Esophagus muscularis mucosa (tissue), 4 donors: ENCODE measurements at regions not wholly inside any gene's neighbourhood (a gene's known extent, or its start where the extent isn't known, plus 50 kb on each side); places are given as distances from the start of the nearest gene placed in this dataset.

ENCODE experiments used
- EP300 ChIP-seq: sonication (generic); formaldehyde crosslinking; IDR thresholded peaks from one replicate; pipeline ENCODE4 v1.6.1; 2017; ENCODE audit warnings: antibody characterized with exemption
- POLR2A ChIP-seq: fragments of 450-650 bp; IDR thresholded peaks from one replicate; pipeline ENCODE4 v1.6.1; 2017; ENCODE audit warnings: antibody characterized with exemption, moderate library complexity, mild to moderate bottlenecking, low read depth
- POLR2AphosphoS5 ChIP-seq, 2 donors: sonication (generic); formaldehyde crosslinking; IDR thresholded peaks; one replicate each; pipeline ENCODE4 v1.6.1; 2017; ENCODE audit warnings: antibody characterized with exemption in 2 of 2
- TF ChIP-seq, protein P1 (sequence below), 3 experiments: fragments of 200-600 bp in 2 of 3; fragments of 450-650 bp in 1 of 3; sonication (generic) in 2 of 3; IDR thresholded peaks; one replicate each; pipeline ENCODE4 v1.5.1; 2017 to 2019; ENCODE audit warnings: antibody characterized with exemption in 3 of 3, mild to moderate bottlenecking in 2 of 3, moderate library complexity in 1 of 3

DNA sequence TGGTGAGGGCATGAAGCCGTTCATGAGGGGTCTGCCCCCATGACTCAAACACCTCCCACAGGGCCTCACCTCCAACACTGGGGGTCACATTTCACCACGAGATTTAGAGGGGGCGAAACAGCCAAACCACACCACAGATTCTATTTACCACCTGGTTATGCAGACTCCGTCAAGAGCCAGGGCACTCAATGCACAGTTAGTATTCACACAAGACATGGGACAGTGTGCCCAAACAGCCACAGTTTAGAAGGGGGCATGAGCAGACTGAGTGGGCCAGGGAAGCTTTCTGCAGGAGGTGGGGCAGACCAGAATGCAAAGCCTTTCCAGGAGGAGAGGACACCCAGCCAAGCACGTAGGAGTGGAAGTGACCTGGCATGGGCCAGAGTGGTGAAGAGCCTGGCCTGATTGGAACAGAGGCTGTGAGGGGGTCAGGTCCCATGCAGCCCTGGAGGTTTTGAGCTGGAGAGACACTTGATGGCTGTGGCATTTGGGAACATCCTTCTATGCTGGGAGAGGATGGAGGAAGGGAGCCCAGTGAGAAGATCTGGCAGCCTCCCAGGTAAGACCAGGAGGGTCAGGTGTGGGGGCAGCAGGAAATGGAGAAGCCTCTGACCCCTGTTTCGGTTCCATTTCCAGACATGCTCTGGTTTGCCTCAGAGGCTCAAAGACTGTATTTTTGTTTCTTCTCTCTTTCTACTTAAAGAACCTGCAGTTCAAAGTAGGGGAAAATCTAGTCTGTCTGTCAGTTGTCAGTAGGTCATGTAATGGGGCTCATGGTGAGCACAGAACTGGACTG, 199.1 kb upstream of the NCAM1 start:
- TF ChIP-seq EP300 (no peak), POLR2A (no peak), POLR2AphosphoS5 (IDR thresholded peaks at IDR 0.05) (no peak)
- TF ChIP-seq, protein P1, sequence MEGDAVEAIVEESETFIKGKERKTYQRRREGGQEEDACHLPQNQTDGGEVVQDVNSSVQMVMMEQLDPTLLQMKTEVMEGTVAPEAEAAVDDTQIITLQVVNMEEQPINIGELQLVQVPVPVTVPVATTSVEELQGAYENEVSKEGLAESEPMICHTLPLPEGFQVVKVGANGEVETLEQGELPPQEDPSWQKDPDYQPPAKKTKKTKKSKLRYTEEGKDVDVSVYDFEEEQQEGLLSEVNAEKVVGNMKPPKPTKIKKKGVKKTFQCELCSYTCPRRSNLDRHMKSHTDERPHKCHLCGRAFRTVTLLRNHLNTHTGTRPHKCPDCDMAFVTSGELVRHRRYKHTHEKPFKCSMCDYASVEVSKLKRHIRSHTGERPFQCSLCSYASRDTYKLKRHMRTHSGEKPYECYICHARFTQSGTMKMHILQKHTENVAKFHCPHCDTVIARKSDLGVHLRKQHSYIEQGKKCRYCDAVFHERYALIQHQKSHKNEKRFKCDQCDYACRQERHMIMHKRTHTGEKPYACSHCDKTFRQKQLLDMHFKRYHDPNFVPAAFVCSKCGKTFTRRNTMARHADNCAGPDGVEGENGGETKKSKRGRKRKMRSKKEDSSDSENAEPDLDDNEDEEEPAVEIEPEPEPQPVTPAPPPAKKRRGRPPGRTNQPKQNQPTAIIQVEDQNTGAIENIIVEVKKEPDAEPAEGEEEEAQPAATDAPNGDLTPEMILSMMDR (IDR thresholded peaks at IDR 0.05), result no peak
